ENCODE measurements at regions not wholly inside any gene's neighbourhood (a gene's known extent, or its start where the extent isn't known, plus 50 kb on each side); places are given as distances from the start of the nearest gene placed in this dataset.

GRCh38 chr22:49207008-49208003, 620.4 kb downstream of the BRD1 start:
- peak; percentile 40 for DNase-seq

GRCh38 chr22:49206281-49206680, 621.4 kb downstream of the BRD1 start:
- Histone ChIP-seq H3K27me3 (replicated peaks in 1 of 7) (peaks cover 0 to 29% (median 0%) of the 10 kb centered on the region in 7 donors), H3K4me3 (no peak overlapping the region), H3K36me3 (no peaks in the 10 kb centered on the region), H3K27ac (no peak overlapping the region), H3K9me3 (no peaks in the 10 kb centered on the region), H3K4me1 (no peaks in the 10 kb centered on the region)
- TF ChIP-seq CTCF (IDR thresholded peaks at IDR 0.05 in 8 of 11, conservative IDR thresholded peaks at IDR 0.05 in 3 of 11) (no peak), POLR2A (IDR thresholded peaks at IDR 0.05) (no peak), POLR2AphosphoS5 (IDR thresholded peaks at IDR 0.05) (no peak)
- peak; percentile 59 for DNase-seq
- WGBS, 5 donors: 87 to 90% (median 88%) methylated on average over 12 of the region's 12 CpGs
- intact Hi-C loops (cut with DNase I; ENCODE audit: low total_unique reads): no loop called here

More at GRCh38 chr22:49207008-49208003, 620.4 kb downstream of the BRD1 start:
- Histone ChIP-seq H3K9me3 (no peaks in the 10 kb centered on the region), H3K27me3 (replicated peaks in 1 of 7) (peaks cover 0 to 29% (median 0%) of the 10 kb centered on the region in 7 donors), H3K27ac (no peak overlapping the region), H3K36me3 (no peaks in the 10 kb centered on the region), H3K4me1 (no peaks in the 10 kb centered on the region), H3K4me3 (no peak overlapping the region)
- 69 to 81% (median 73%) methylated on average over 15 to 16 of the region's 16 CpGs for whole genome bisulfite sequencing, 5 donors
- TF ChIP-seq POLR2A (IDR thresholded peaks at IDR 0.05) (no peak), POLR2AphosphoS5 (IDR thresholded peaks at IDR 0.05) (no peak), CTCF (IDR thresholded peaks at IDR 0.05 in 8 of 11, conservative IDR thresholded peaks at IDR 0.05 in 3 of 11) (no peak)
- intact Hi-C loops (cut with DNase I; ENCODE audit: low total_unique reads): no loop called here

GRCh38 chr22:49205483-49205800, 622.2 kb downstream of the BRD1 start:
- intact Hi-C loops (cut with DNase I; ENCODE audit: low total_unique reads): no loop called here
- Histone ChIP-seq H3K4me3 (no peak overlapping the region), H3K27me3 (replicated peaks in 1 of 7) (peaks cover 0 to 29% (median 0%) of the 10 kb centered on the region in 7 donors), H3K4me1 (no peaks in the 10 kb centered on the region), H3K9me3 (no peaks in the 10 kb centered on the region), H3K36me3 (no peaks in the 10 kb centered on the region), H3K27ac (no peak overlapping the region)
- TF ChIP-seq POLR2A (IDR thresholded peaks at IDR 0.05): no peak
- TF ChIP-seq POLR2AphosphoS5 (IDR thresholded peaks at IDR 0.05): no peak
- no peak for TF ChIP-seq CTCF (IDR thresholded peaks at IDR 0.05 in 8 of 11, conservative IDR thresholded peaks at IDR 0.05 in 3 of 11)
- peak; percentile 61 for DNase-seq
- WGBS, 5 donors: 59 to 71% (median 64%) methylated on average over 2 to 5 of the region's 5 CpGs

All from spleen (tissue), 11 donors.